ENCODE measurements at regions not wholly inside any gene's neighbourhood (a gene's known extent, or its start where the extent isn't known, plus 50 kb on each side); places are given as distances from the start of the nearest gene placed in this dataset.

GRCh38 chr6:77322604-77323003 lies 140.7 kb downstream of the HTR1B start:
- Histone ChIP-seq H3K79me2 (ENCODE audit: control insufficient read depth, insufficient read depth, low read length) (no peaks in the 10 kb centered on the region), H3K9me1 (ENCODE audit: control insufficient read depth, extremely low read depth, insufficient read depth, low read length) (no peaks in the 10 kb centered on the region), H4K20me1 (ENCODE audit: control insufficient read depth, extremely low read depth, insufficient read depth, low read length) (no peaks in the 10 kb centered on the region), H3K4me2 (ENCODE audit: control insufficient read depth, extremely low read depth, insufficient read depth, low read depth, low read length) (no peak overlapping the region), H2AFZ (ENCODE audit: control insufficient read depth, low read length) (no peak overlapping the region), H3K27ac (ENCODE audit: control insufficient read depth, insufficient read depth, low read length) (no peak overlapping the region), H3K27me3 (ENCODE audit: control insufficient read depth, extremely low read depth, insufficient read depth, low read length) (no peaks in the 10 kb centered on the region), H3K36me3 (ENCODE audit: control insufficient read depth in 2 of 2, extremely low read depth in 1 of 2, insufficient read depth in 2 of 2, low read length in 2 of 2) (no peaks in the 10 kb centered on the region), H3K9me3 (ENCODE audit: control insufficient read depth, low read depth, low read length) (no peaks in the 10 kb centered on the region), H3K4me1 (ENCODE audit: control insufficient read depth, extremely low read depth, insufficient read depth, low read length) (no peaks in the 10 kb centered on the region), H3K4me3 (ENCODE audit: control insufficient read depth in 2 of 3, extremely low read depth in 1 of 3, insufficient read depth in 2 of 3, low read depth in 1 of 3, low read length in 3 of 3) (no peak overlapping the region), H3K9ac (ENCODE audit: control insufficient read depth, extremely low read depth, insufficient read depth, low read length) (no peak overlapping the region)
- FAIRE-seq: peak; percentile 20
- TF ChIP-seq CTCF (optimal IDR thresholded peaks at IDR 0.05 in 1 of 3, IDR thresholded peaks at IDR 0.05 in 1 of 3, conservative IDR thresholded peaks at IDR 0.05 in 1 of 3; ENCODE audit: extremely low read depth in 1 of 3, insufficient read depth in 2 of 3, low read length in 3 of 3) (no peak), EZH2 (IDR thresholded peaks at IDR 0.05; ENCODE audit: low read length) (no peak)
- dilution Hi-C loops (cut with MboI; ENCODE audit: extremely low pct_ligation_motif_present, low sequenced_read_pairs): no loop called here
- no peak for DNase-seq (ENCODE audit: low read depth, low spot score)

DNA sequence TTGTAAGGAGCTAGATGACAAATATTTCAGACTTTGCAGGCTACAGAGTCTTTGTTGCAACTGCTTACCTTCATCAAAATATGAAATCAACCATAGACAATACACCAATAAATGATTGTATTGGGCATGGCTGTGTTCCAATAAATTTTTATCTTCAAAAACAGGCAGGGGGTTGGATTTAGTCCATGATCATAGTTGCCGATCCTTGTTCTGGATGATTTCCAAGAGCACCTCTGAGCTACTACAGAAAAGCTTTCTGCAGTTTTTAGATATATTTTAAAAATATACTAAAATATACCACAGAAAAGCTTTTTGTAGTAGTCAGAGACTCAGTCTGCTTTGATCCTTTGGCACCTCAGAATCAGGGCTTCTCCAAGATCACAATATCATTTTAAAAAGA lies 145.0 kb downstream of the HTR1B start:
- Histone ChIP-seq H3K4me3 (ENCODE audit: control insufficient read depth in 2 of 3, extremely low read depth in 1 of 3, insufficient read depth in 2 of 3, low read depth in 1 of 3, low read length in 3 of 3) (no peak overlapping the region), H3K4me1 (ENCODE audit: control insufficient read depth, extremely low read depth, insufficient read depth, low read length) (no peaks in the 10 kb centered on the region), H2AFZ (ENCODE audit: control insufficient read depth, low read length) (no peak overlapping the region), H3K27me3 (ENCODE audit: control insufficient read depth, extremely low read depth, insufficient read depth, low read length) (no peaks in the 10 kb centered on the region), H3K36me3 (ENCODE audit: control insufficient read depth in 2 of 2, extremely low read depth in 1 of 2, insufficient read depth in 2 of 2, low read length in 2 of 2) (no peaks in the 10 kb centered on the region), H4K20me1 (ENCODE audit: control insufficient read depth, extremely low read depth, insufficient read depth, low read length) (no peaks in the 10 kb centered on the region), H3K79me2 (ENCODE audit: control insufficient read depth, insufficient read depth, low read length) (no peaks in the 10 kb centered on the region), H3K9me1 (ENCODE audit: control insufficient read depth, extremely low read depth, insufficient read depth, low read length) (no peaks in the 10 kb centered on the region), H3K9me3 (ENCODE audit: control insufficient read depth, low read depth, low read length) (no peaks in the 10 kb centered on the region), H3K9ac (ENCODE audit: control insufficient read depth, extremely low read depth, insufficient read depth, low read length) (no peak overlapping the region), H3K4me2 (ENCODE audit: control insufficient read depth, extremely low read depth, insufficient read depth, low read depth, low read length) (no peak overlapping the region), H3K27ac (ENCODE audit: control insufficient read depth, insufficient read depth, low read length) (no peak overlapping the region)
- DNase-seq (ENCODE audit: low read depth, low spot score): no peak
- dilution Hi-C loops (cut with MboI; ENCODE audit: extremely low pct_ligation_motif_present, low sequenced_read_pairs): no loop called here
- TF ChIP-seq EZH2 (IDR thresholded peaks at IDR 0.05; ENCODE audit: low read length) (no peak), CTCF (optimal IDR thresholded peaks at IDR 0.05 in 1 of 3, IDR thresholded peaks at IDR 0.05 in 1 of 3, conservative IDR thresholded peaks at IDR 0.05 in 1 of 3; ENCODE audit: extremely low read depth in 1 of 3, insufficient read depth in 2 of 3, low read length in 3 of 3) (no peak)
- FAIRE-seq: no peak

All from keratinocyte (primary cell).